Occipital lobe (tissue), 1 donor: ENCODE measurements at regions not wholly inside any gene's neighbourhood (a gene's known extent, or its start where the extent isn't known, plus 50 kb on each side); places are given as distances from the start of the nearest gene placed in this dataset.
"Not testable (repeated sequence)": the region's sequence is repeated elsewhere in the genome, so short reads cannot be mapped to it uniquely, and the experiment has no call there.

Source experiments
- DNase-seq: peaks from one replicate; lab custom pipeline; 2025; lab: John Stamatoyannopoulos, UW

DNA sequence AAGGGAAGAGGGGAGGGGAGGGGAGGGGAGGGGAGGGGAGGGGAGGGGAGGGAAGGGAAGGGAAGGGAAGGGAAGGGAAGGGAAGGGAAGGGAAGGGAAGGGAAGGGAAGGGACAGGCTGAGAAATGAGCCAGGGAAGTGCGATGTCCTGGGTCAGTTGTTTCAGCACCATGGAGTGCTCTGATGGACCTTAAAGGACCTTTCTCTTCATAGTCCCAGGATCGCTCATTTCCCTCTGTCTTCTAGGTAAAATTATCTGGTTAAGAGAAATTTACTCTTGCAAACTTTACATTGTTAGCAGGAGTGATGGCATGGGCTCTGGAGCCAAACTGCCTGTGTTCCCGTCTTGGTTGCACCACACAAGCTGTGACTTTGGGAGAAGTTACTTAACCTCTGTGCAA, 357.8 kb downstream of the MATN1 start:
- no peak for DNase-seq

DNA sequence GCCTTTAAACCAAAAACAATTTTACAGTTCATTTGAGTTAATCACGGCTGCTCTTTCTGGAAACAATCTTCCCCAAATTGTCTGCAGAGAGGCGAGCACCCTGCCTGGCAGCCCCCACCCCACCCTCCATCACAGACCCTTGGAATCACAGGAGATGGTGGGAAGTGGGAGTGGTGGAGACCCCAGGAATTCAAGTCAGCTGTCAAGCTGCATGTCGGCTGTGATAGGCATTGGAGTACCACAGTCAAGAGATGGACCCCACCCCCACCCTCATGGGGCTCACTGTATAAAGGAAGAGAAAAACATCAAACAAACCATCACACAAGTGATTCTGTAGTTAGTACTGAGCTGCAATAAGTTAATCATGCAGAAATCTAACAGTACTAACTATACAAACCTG, 360.4 kb downstream of the MATN1 start:
- DNase-seq, result no peak

DNA sequence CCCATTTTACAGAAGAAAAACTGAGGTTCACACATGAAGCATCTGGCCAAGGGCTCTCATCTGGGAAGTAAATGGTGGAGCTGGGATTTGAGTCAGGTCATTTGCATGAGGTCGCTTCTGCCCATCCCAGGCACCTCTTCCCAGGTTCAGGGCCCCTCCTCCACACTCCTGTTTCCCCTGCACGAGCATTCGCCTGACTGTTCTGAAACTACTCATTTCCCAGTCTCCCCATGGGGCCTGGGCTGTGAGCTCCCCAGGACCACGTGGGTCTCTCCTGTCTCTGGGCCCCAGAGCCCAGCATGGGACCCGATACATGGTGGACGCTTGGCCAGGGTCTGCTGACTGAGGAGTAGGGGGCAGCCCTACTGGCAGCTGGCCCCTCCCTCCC, 360.8 kb downstream of the MATN1 start:
- DNase-seq, result no peak

DNA sequence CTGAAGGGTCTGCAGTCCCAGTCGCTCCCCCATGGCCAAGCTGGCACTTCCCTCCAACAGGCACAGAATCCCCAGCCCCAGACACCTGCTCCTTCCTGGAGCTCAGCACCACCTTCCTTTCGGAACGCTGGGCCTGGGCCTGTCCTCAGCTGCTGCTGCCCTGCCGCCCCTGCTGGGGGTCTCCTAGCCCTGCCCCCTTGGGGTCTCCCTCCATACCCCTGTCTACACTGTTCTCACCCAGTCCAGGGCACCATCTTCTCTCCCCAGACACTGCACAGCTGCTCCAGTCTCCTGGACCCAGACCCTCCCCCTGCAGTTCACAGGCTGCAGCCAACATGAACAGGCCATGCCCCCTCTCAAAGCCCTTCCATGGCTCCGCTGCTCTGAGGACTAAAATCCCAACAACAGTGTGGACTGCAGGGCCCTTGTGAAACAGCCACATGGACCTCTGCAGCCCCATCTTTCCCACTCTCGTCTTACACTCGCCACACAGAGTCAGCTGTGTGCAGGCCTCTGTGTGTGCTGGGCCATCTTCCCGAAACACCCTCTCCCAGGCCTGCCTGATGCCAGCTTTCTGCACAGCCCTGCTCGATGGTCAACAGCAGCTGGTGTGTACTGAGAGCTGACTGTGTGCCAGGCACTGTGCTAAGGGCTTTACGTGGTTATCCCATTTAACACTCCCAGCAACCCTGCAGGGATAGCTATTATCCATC, 361.3 kb downstream of the MATN1 start:
- not testable (repeated sequence) for DNase-seq

DNA sequence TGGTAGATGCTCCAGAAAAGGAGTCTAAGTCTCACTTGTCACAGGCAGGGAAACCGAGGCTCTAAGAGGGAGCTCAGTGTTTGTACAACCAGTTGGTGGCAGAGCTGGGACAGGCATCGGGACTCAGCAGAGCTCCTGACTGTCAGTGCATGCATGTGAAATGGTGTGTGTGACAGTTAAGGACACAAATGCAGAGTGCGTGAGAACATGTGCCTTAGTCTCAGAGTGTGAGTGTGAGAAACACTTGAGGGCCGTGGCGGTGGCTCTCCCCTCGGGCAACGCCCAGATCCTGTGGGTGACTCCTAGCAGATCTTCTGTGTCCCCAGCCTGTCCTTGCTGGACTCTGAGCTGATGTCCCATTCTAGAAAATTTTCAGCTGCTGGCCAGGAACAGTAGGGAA, 362.6 kb downstream of the MATN1 start:
- no peak for DNase-seq

DNA sequence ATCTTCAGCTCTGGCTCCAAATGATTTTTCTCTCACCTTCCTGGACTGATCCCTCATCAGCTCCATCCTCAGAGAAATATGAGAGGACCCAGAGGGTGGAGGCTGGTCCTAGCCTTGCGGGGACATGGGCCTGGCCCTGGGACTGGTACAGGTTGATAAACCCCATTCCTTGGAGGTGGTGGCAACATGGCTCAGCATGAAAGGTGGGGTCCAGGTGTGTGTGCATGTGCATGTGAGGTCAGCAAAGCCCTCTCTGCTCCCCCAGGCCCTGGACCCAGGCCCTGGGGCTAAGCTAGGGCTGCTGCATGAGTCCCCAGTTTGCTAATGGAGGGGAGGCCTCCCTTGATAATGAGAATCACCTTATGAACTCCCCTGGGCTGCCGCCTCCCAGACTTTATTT, 363.1 kb downstream of the MATN1 start:
- DNase-seq, result no peak

DNA sequence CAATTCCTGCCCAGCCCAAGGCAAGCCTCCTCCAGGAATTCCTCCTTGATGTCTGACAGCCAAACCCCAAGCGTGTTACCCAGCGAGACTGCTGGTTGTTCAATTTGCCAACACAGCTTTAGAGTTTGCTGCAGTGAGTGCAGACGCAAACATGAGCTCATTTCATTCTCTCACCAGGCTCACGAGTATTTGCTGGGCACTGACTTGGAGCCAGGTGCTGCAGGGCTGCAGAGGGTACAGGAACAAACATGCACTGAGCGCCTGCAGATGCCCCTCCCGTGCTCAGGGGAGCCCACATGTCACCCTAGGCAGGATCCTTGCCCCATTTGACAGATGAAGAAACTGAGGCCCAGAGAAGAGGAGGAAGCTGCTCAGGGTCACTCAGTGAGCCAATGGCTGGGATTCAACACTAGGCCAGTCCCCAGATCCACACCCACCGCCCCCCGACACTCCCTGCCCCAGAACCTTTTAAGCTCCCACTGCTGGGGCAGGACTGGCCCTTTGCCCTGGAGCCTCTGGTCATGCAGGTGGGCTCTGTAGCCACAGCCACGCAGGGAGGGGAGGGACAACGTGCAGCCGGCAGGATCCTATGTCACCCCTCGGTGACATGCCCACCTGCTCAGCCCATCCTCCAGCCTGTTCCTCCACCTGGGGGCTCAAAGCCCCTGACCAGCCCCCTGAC, 363.7 kb downstream of the MATN1 start:
- no peak for DNase-seq

DNA sequence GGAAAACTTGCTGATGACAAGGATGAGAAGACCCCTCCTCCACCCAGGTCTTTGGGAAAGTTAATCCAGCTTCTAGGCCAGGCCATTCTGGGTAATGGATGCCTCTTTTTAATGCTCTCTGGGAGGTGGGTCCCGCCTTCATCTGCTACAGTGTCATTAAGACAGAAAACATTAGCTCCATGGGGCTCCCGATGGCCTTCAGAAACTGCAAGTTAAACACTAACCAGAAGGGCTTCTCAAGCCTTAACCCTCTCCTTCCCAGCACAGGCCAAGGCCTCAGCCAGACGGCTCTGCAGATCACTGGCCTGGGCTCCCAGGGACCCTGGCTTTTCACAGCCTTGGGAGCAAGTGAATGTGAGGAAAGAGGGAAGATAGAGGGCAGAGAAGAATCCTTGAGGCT, 364.9 kb downstream of the MATN1 start:
- DNase-seq, result no peak

DNA sequence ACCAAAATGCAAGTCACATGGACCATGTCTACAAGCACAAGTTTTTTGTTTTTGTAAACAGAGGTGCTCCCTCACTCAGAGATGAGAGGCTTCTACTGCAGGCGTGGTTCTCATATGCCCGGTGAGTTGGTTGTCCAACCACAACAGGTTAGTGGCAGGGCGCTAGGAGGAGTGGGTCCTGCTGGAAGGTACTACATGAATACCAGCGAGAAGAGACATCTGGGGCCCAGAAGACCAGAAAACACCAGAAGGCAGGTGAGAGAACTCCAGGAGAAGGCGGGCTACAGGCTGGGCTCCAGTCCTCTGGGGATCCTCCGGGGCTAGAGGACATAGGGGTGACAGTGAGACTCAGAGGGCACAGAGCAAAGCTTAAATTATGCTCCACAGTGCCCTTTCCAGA, 366.5 kb downstream of the MATN1 start:
- DNase-seq, result no peak

DNA sequence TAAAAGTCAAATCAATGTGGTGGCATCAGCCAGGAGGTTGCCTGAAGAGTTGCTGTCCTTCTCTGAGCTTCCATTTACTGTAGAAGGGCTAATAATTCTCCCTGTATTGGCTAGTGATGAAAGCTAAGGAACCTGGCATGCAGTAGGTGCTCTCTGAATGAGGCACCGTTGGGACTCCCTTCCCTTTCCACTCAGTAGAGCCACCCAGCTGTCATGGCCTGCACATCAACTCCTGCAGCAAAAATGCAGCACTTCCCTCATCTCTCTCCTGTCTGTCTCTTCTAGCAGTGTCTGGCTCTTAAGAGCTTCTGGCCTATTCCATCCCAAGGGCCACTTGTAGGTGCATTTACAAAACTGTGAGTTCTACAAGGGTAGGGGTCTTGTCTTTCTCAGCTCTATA, 369.0 kb downstream of the MATN1 start:
- DNase-seq, result no peak

DNA sequence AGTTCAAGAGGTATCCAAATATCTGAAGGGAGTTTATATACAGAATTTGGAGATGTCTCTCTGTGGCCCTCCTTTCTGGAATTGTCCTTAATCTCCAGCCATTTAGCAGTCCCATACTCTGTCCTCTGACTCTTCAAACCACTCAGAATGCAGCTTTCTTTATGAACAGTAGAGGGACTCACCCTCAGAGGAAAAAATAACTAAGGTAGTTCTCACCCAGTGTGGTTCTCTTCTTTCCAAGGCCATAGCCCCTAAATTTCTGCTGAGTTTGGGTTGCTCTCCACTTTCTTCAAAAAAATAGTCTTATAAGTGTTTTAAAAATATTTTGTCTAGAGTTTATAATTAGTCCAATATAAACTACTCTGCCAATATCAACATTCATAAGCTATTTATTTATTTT, 369.7 kb downstream of the MATN1 start:
- no peak for DNase-seq

DNA sequence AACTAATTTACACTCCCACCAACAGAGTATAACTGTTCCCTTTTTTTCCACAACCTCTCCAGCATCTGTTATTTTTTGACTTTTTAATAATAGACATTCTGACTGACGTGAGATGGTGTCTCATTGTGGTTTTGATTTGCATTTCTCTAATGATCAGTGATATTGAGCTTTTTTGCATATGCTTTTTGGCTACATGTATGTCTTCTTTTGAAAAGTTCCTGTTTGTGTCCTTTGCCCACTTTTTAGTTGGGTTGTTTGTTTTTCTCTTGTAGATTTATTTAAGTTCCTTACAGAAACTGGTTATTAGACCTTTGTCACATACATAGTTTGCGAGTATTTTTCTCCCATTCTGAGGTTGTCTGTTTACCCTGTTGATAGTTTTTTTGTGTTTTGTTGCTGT, 375.2 kb downstream of the MATN1 start:
- DNase-seq, result no peak

DNA sequence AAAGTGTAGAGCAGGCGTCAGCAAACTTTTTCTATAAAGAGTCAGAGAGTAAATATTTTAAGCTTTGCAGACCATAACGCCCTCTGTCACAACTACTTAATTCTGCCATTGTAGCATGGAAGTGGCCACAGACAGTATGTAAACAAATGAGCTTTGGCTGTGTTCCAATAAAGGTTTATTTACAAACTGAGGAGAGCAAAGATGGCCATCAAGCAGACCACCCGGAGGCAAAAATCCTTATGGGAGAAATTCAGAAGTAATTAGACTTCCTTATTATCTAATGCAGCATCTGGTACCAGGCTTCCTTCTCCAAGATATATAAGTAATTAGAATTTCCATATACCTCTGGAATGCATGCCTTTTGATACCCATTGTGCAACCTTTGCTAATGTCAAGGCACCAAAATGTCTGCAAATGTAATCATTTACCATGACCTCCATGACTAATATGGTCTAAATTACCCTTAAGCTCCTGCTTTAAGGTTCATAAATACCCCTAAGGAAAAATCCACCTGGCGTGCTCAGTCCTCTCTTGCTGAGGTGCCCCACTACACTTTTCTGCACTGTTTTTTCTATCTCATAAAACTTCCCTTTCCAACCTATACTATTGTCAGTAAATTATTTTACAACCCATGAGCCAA, 377.8 kb downstream of the MATN1 start:
- no peak for DNase-seq

DNA sequence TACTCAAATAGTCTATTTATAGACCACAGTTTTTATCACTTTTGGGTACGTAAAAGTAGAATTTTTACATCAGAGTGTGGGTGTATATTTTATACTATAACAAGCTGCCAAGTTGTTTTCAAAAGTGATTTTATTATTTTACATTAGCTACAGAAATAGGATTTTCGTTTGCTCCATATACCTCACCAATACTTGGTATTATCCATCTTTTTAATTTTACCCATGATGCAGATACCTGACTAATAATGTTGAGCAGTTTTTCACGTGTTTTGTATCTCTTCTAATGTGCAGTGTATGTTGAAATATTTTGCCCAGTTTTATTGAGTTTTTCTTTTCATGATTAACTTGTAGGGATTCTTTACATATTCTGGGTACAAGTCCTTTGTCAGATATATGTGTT, 379.8 kb downstream of the MATN1 start:
- no peak for DNase-seq

DNA sequence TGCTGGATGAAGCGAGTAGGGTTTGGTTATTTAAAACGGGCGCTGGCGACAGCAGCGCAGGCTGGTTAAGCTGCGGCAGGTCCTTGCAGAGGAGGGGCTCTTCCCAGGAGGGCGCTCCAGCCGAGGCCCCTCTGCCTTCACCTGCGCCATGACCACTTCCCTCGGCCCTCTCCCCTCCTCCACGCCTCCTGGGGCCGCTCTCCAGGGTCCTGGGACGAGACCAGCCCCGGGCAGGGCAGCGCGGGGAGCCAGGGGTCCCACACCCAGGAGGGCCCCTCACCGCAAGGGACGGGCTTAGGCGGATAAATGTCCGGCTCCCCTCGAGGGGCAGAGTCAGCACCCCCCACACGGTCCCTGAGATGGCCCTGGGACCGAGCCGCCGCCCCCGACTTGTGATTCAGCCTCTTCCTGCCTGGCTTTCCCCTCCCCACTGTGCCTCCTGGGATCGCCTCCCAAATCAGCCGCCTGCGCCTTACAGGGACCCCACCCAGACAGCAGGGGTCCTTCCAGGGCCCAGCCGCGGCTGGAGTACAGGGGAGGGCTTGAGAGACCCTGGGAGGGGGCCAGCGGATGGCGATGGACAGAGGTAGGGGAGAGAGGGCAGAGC, 380.7 kb downstream of the MATN1 start:
- no peak for DNase-seq

DNA sequence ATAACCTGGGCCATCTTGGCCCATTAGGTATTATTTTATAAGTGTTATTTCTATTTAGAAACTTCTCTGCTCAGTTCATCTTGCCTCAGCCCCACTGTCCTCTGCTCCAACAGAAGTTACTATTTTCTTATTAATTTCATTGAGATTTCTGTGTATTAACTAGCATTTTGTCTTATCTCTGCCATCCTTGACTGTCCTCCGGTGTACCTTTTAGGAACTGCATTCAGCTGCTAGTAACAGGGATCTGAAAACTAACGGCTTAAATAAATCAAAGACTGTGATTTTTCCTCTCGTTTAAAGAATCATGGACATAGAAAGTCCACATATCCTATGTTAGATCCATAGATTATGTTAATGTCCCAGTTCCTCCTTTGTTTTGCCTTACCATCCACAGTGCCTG, 382.5 kb downstream of the MATN1 start:
- DNase-seq, result no peak

DNA sequence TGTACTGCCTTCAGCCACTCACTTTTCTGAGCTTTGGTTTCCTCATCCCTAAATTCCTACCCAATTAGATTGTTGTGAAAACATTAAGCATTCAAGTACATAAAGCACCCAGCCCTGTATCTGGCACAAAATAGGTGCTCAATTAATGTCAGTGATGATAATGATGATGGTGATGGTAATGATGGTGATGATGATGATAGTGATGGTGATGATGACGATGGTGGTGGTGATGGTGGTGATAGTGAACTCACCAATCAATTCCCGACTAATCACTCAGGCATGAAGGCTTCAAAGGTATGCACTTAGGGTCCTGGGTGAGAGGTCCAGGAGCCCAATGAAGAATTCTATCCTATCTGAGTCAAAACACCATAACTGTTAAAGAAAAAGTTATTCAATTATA, 383.5 kb downstream of the MATN1 start:
- no peak for DNase-seq

DNA sequence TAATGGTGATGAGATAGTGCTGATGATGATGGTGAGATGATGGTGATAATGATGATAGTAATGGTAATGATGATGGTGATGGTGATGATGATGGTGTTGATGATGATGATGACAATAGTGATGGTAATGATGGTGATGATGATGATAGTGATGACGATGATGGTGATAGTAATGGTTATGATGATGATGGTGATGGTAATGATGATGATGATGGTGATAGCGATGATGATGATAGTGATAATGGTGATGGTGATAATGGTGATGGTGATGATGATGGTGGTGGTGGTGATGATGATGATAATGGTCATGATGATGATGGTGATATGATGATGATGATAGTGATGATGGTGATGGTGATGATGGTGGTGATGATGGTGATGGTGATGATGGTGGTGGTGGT, 384.6 kb downstream of the MATN1 start:
- no peak for DNase-seq

DNA sequence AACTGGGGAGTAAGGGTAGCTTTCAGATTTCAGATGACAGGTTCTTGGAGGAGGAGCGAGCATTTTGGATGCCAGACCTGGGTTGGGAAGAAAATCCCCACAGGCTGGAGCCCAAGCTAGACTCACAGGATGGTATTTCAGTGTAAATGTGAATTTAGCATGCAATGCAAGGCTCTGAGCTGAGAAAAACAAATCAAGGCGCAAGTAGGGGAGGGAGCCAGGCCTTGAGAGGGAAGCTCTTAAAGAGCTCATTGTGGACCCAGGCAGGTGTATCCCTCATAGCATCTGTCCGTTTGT, 386.1 kb downstream of the MATN1 start:
- no peak for DNase-seq

DNA sequence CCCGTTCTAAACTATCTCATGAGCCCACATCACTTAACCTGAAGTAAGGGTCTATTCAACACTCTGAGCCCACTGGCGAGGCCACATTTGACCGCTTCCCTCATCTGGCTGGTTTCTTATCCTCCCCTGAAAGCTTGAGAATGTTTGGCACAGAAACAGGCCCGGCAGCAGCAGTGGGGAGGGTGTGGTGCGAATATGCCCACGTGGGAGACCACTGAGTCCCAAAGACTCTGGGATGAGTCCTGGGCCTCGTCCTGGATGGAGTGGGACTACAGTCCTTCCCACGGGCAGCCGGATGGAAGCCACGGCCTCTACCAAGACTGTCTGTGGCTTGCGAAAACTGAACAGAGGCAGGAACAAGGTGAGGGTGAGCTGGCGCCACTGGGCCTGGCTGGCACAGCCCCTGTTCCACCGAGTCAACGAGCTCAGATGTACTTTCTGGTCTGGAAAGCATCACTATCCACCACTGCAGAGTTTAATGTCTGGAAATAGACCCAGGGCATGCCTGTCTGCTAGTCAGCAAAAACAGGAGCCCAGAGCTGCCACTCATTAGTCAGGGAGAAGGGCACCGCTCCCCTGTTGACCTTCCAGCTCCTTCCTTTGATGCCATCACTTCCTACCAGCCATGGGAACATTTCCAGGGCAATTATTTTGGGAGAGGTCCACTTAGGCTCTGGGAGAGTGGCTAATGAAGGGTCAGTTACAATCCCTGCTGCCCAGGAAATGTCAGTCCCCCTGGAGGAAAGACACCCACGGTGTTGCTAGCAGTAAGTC, 386.6 kb downstream of the MATN1 start:
- no peak for DNase-seq

DNA sequence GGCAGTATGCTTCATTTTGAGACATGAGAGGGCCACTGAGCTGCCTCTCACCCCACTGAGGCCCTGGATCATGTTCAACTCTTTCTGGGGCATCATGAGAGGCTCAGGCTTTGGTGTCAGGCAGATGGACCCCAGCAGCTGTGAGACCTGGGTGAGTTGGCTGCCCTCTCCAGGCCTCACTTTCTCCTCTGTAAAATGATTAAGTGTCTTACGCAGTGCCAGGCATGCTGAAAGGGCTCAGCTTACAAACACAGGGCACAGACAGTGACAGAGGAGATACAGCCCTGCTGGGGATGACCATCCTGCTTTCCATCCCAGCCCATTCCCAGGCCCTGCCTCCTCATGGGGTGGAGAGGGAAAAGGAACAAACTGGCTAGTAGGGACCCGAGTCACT, 387.4 kb downstream of the MATN1 start:
- no peak for DNase-seq

DNA sequence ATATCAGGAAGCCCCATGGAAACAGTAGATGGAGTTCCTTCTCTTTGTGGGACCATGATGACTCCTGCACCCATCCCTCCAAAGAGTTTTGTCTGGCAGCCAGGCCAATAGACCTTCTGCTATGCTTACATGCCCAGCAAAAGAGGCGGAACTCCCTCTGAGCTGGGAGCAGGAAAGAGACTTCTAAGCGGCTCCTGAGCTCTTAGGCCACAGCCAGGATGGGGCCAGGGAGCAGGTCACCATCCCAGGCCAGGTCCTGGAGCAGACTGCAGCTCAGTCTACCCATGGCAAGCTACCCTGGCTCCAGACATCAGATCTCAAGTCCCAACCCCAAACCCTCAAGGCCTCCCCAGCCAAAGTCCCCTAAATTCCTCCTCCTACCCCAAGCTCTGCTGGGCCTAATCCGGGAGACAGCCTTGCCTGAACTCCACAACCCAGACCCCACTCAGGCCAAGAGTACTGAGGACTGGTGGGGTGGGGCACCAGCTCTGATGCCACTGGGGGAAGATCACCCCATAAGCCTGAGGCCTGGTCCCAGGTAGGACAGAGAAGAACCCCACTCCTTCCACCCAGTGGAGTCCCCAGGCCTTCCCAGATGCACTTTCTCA, 387.9 kb downstream of the MATN1 start:
- no peak for DNase-seq
